GM19463 (cell line): ENCODE measurements at regions not wholly inside any gene's neighbourhood (a gene's known extent, or its start where the extent isn't known, plus 50 kb on each side); places are given as distances from the start of the nearest gene placed in this dataset.
A peak's percentile ranks its signal among the peaks of the same experiment; 100 is the strongest.
"Not testable (repeated sequence)": the region's sequence is repeated elsewhere in the genome, so short reads cannot be mapped to it uniquely, and the experiment has no call there.

Source experiments
- ATAC-seq: cut with Tn5 transposase; IDR thresholded peaks from one replicate; pipeline ENCODE4 v1.9.1; 2021; ENCODE audit warnings: mild to moderate bottlenecking, moderate library complexity; ENCODE audit not compliant: unreplicated experiment

DNA sequence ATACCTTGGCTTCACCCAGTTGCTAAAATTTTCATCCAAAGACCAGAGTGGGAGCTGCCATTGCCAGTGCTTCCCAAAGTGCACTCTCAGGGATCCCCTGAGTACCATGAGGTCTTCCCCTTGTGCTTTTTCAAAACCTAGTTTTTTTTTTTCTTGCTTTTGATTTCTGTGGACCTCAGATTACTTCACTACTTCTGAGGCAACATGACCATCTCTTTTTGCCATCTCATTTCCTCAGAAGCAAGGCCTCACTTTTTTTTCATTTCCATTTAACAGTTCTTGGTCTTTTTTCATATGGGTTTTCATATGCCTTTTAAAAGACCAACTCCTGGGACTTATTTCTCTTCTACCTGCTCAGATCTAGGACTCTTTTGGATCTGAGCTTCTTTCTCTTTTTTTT, 64.1 kb upstream of the MMS22L start:
- no peak for ATAC-seq

GRCh38 chr6:97361286-97361685, 78.3 kb upstream of the MMS22L start:
- ATAC-seq: no peak

- ATAC-seq: no peak
Measured at GRCh38 chr6:97364327-97364726, 81.3 kb upstream of the MMS22L start.

DNA sequence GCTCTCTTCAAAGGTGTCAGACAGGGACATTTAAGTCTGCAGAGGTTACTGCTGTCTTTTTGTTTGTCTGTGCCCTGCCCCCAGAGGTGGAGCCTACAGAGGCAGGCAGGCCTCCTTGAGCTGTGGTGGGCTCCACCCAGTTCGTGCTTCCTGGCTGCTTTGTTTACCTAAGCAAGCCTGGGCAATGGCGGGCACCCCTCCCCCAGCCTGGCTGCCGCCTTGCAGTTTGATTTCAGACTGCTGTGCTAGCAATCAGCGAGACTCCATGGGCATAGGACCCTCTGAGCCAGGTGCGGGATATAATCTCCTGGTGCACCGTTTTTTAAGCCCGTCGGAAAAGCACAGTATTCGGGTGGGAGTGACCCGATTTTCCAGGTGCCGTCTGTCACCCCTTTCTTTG, 99.1 kb upstream of the MMS22L start:
- not testable (repeated sequence) for ATAC-seq

GRCh38 chr6:97392735-97393134, 109.7 kb upstream of the MMS22L start:
- ATAC-seq: no peak

GRCh38 chr6:97394160-97394748, 111.2 kb upstream of the MMS22L start:
- ATAC-seq: peak; percentile 92

DNA sequence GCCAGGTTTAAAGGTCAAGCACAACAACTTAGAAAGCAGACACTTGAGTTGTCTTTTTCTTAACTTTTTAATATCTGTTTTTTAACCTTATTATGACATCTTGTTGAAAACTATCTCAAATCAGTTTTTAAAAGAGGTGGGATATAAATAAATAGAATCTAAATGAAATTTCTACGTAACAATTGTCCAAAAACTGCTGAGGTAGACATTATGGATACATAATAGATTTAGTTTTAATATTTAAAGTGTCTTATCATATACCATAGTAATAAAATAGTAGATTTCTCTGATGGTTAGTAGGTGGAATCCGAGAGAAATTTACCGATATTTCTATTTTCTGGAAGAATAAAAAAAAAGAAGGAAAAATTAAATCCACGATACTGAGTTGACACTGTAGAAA, 113.9 kb upstream of the MMS22L start:
- no peak for ATAC-seq

- no peak for ATAC-seq
Measured at GRCh38 chr6:97399208-97399607, 116.2 kb upstream of the MMS22L start.

- ATAC-seq: no peak
Measured at GRCh38 chr6:97401533-97401932, 118.5 kb upstream of the MMS22L start.

DNA sequence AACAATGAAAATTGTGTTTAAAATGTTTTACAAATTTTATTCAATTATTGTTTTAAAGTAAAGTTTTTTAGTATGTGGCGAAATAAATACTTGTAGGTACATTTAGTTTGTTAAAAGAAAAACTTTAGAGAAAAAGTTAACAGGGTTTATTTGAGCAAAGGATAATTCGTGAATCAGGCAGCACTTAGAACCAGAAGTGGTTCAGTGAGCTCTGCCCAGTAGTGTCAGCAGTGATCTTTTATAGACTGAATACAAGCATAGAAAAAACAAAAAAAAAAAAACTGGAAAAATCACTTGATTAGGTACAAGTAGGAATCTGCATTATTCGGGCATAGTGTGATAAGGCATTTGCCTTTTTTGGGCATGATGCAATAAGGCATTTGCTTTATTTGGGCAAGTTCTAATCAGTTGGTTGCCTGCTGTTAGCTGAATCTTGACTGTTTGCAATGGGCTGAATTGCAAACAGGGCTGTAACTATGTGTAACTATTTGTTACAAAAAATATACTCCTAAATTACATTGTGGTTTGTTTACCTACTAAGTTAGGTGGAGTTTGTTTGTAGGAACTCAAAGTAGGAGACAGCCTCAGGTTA, 122.9 kb upstream of the MMS22L start:
- ATAC-seq: no peak

- ATAC-seq: no peak
Measured at GRCh38 chr6:97406633-97407032, 123.6 kb upstream of the MMS22L start.

DNA sequence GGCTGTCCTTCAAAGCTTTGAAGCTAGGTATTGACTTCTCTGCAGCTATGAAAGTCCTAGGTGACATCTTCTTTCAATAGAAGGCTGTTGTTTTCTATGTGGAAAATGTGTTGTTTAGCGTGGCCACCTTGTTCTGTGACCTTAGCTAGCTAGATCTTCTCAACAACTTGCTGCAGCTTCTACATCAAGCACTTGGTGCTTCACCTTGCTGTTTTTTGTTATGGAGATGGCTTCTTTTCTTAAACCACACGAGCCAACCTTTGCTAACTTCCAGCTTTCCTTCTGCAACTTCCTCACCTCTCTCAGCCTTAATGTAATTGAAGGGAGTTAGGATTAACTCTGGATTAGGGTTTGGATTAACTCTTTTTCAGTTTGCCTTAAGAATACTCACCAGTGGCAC, 128.6 kb upstream of the MMS22L start:
- ATAC-seq: no peak

- no peak for ATAC-seq
Measured at GRCh38 chr6:97412511-97412910, 129.5 kb upstream of the MMS22L start.

DNA sequence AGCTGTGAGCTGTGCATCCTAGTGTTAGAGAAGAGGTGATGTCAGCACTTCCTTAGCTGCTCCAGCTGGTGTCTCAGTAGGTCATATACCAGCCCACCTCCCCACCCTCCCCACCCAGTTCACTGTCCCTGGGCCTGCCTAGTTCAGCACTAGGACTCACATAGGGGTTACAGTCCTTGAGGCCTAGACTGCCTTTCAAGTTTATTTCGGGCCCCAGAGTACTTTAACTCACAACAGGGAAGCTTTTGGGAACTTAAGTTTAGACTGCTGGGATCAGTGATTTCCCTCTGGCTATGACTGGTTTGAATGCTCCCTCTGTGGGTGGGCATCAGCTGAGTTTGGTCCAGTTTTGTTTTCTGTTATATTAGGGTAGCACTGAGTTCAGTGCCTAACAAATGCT, 139.2 kb upstream of the MMS22L start:
- ATAC-seq: no peak

GRCh38 chr6:97423190-97423589, 140.2 kb upstream of the MMS22L start:
- ATAC-seq: peak; percentile 48

DNA sequence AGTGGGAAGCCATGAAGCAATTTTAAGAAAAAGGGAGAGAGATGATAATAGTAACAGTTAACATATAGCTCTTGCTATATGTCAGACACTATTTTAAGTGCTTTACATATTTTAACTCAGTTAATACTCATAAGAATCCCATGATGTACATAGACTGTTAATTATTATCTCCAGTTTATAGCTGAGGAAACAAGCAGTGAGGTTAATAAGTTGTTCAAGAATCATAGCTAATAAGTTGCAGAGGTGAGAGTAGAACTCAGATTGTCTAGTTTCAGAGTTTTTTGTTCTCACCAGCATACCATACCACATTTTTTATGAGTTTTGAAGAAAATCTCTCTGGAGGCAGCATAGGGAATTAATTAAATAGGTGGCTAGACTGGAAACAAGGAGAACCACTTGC, 144.6 kb upstream of the MMS22L start:
- ATAC-seq: peak; percentile 75

- ATAC-seq: peak; percentile 45
Measured at GRCh38 chr6:97437087-97437486, 154.1 kb upstream of the MMS22L start.

GRCh38 chr6:97438011-97438671, 155.1 kb upstream of the MMS22L start:
- ATAC-seq: peak; percentile 62

GRCh38 chr6:97440590-97441176, 157.7 kb upstream of the MMS22L start:
- peak; percentile 63 for ATAC-seq

- no peak for ATAC-seq
Measured at GRCh38 chr6:97443408-97444080, 160.5 kb upstream of the MMS22L start.

- no peak for ATAC-seq
Measured at GRCh38 chr6:97445407-97445806, 162.4 kb upstream of the MMS22L start.
